HG02763 (cell line): ENCODE measurements at regions not wholly inside any gene's neighbourhood (a gene's known extent, or its start where the extent isn't known, plus 50 kb on each side); places are given as distances from the start of the nearest gene placed in this dataset.

Experiments used
- ATAC-seq: cut with Tn5 transposase; IDR thresholded peaks from one replicate; pipeline ENCODE4 v1.9.1; 2021; ENCODE audit warnings: mild to moderate bottlenecking, moderate library complexity; ENCODE audit not compliant: unreplicated experiment

DNA sequence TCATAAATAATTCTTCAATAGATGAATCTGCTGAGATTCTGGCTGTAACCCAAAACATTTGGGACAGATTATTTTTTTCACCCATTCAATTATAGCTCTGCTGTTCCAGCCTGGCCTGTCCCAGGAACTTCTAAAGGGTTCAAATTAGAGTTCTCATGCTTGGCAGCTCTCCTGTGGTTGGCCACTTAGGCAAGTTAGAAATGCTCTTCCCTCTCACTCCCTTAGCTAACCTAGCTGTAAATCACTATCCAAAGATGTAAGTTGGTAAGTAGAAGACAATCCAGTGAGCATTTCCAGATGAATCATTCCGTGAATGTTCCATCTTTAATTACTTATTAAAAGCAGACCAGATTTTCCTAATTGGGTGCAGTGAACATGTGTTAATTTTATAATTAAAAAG is 760.4 kb upstream of the TBX3 start:
- no peak for ATAC-seq

GRCh38 chr12:115443351-115443938 is 759.5 kb upstream of the TBX3 start:
- no peak for ATAC-seq

DNA sequence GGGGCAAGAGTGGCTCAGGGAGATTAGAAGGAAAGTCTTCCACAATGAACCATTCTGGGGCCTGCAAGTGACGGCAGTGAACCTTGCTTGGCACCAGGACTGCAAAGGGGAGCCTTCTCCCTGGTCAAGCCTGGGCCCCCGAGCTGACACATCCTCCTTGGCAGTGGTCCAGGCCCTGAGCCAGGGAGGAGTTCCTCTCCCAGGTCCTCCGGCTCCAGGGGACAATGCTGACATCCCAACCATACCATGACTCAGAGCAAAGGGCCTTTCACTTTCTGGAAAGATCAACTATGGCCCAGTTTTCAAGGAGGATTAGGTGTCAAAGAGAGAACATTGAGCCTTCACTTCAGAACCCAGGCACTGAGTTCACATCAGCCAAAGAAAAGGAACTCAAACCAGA is 756.5 kb upstream of the TBX3 start:
- no peak for ATAC-seq

GRCh38 chr12:115439008-115439601 is 755.1 kb upstream of the TBX3 start:
- no peak for ATAC-seq

DNA sequence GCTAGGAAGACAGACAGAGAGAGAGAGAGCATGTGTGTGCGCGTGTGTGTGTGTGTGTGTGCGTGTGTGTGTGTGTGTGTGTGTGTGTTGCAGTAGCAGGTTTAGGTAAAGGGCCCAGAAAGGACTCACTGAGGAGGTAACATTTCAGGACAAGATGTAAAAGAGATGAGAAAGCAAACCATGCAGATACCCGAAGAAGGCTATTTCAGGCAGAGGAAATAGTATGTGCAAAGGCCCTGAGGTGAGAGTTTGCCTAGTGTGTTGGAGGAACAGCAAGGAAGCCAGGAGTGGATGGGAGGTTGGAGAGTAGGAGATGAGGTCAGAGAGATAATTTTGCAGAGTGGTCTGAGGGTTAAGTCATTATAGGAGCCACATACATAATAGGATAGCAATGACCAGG is 754.3 kb upstream of the TBX3 start:
- no peak for ATAC-seq

- no peak for ATAC-seq
Measured at GRCh38 chr12:115437061-115437567, 753.1 kb upstream of the TBX3 start.

DNA sequence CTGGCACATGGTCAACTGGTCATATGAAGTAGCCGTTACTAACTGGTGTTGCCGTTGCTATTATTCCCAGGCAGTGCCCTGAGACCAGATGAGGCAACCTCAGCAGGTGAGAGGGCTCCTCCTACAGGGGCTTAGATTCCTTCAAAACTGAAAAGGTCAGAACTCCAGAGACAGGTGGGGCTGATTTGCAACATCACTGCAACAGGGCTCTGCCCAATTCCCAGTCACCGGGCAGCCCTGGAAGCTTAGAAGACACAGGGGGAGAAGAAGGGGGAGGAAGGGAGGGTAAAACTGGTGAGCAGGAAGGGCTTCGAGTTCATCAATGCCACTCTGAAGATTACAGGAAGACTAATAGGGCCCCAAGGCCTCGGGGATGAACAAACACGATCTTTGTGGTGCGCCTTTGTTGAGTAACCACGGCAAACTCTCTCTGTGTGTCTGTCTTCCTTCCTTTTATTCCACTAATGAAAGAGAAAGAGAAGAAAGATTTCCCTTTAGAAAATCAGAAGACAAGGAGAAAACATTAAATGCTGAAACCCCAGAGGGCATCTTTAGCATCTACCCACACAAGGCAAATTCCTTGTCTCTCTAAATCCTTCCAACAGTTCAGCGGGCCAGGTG is 749.1 kb upstream of the TBX3 start:
- no peak for ATAC-seq

DNA sequence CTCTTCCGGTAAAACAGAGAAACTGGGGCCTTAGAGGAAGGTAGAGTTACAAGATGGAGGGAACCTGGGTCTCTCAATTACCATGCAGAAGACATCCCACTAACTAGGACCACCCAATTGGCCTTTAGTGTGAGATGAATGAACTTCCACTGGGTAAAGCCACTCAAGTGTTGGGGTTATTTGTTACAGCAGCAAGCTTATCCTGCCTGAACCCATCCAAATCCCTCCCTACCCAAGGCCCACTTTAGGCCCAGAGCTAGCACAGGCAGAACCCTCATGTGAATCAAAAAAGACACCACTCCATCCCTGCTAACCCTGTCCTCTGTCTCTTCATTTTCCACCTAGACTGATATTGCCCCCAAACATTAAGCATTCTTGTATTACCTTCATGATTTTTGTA is 746.7 kb upstream of the TBX3 start:
- ATAC-seq = no peak

DNA sequence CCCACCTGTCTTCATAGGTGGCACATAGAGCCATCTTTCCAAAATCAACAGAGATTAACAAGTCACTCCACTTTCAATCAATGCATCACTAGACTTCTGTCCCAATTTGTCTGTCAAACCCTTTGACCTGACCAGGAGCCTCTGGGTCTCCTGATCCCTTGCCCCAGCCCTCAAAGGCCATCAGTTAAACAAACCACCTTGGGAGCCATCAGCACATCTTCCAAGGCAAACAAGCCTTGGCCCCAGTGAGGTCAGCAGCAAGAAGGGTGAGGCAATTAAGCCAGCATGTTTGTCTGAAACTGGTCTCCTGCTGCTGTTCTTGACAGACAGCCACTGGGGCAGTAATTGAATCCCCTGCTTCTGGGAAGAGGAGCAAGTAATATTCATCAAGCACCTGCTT is 742.8 kb upstream of the TBX3 start:
- no peak for ATAC-seq

GRCh38 chr12:115424003-115424402 is 740.0 kb upstream of the TBX3 start:
- no peak for ATAC-seq

DNA sequence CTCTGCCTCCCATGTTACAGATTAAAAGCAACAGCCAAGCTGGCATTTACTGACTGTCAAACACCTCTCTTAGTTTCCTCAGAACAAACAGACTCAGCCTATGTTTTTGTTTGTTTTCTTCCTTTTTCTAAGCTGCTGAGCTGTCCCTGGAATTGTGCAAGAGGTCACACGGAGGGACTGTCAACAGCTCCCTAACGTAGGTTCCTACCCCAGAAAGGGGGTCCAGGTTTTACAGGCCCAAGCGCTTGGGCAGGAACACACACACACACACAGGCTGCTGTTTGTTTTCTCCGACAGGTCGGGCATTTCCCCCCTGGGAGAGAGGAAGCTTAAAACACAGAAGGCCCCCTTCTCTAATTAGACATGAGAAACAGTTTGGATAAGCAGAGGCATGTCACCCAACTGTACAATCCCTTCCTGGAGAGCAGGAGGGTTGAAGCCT is 739.6 kb upstream of the TBX3 start:
- no peak for ATAC-seq

DNA sequence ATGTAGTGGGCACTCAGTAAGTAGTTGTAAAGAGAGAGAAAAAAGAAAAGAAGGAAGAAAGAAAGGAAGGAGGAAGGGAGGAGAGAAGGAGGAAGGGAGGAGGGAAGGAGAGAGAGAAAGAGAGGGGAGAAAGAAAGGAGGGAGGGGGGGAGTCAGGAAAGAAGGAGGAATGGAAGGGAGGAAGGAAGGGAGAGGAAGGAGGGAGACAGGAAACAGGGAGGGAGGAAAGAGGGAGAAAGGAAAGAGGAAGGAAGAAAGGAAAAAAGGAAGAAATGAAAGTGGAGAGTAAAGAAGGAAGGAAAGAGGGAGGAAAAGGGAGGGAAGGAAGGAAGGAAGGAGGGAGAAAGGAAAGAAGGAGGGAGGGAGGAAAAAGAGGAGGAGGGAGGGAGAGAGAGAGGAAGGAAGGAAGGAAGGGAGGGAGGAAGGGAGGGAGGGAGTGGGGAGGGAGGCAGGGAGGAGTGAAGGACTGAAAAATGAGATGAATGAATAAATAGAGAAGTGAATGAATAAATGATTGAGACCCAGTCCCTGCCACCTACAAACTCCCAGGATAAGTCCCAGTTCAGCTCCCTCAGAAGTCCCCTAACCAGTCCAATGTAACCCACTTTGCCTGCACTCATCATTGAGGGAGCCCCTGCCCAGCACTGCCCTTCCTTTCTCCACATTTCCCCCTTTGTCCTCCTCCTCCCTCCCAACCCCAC is 739.0 kb upstream of the TBX3 start:
- ATAC-seq = no peak

- no peak for ATAC-seq
Measured at GRCh38 chr12:115421796-115422709, 738.1 kb upstream of the TBX3 start.

GRCh38 chr12:115421350-115421749 is 737.4 kb upstream of the TBX3 start:
- no peak for ATAC-seq

GRCh38 chr12:115419145-115419646 is 735.2 kb upstream of the TBX3 start:
- ATAC-seq = no peak

DNA sequence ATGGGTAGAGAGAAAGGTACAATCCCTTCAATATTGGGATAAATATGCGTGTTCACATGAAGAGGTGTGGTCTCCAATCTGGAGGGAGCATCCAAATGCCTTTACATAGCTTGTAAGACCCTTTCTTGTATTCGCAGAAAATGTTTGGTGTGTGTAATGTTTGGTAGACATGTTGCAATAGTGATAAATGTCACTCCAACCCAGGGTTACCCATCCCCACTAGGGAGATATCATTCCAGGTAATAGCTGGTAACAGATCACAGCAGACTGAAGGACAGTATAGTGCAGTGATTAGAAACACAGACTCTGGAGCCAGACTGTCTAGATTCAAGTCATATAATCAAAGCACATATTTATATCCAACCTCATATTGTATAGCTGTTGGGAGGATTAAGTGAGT is 733.6 kb upstream of the TBX3 start:
- ATAC-seq = no peak

DNA sequence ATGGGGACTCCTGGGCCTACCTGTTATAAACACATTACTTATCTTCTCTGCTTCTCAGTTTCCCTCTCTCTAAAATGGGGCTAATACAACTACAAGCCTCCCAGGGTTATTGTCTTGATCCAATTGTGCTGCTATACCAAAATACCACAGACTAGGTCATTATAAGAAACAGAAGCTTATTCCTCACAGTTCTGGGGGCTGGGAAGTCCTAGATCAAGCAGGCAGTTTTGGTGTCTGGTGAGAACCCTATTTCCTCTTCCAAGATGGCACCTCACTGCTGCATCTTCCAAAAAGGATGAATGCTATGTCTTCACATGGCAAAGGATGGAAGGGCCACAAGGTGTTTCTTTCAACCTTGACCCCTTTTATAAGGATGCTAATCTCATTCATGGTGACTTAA is 732.9 kb upstream of the TBX3 start:
- ATAC-seq = no peak

- ATAC-seq = no peak
Measured at GRCh38 chr12:115413626-115414025, 729.7 kb upstream of the TBX3 start.

- no peak for ATAC-seq
Measured at GRCh38 chr12:115412831-115413230, 728.9 kb upstream of the TBX3 start.

DNA sequence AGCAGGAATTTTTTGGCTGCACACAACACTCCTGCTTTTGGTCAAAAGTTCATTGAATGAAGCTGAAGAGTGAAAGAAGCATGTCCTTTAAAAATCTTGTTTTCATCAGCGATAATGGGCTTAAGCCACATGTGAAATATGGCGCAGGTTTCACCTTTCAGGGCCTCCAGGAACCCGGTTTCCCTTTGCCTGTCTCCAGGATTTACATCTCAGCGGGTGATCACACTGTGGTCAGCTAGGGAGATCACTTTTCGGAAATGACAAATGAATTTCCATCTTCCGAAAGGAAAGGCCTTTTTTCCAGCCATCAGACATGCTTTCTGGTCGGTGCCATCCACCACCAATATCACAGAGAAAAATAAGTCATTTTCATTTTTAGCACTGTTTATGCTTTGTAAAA is 727.1 kb upstream of the TBX3 start:
- ATAC-seq = no peak

- no peak for ATAC-seq
Measured at GRCh38 chr12:115408642-115409041, 724.7 kb upstream of the TBX3 start.
